Neuronal stem cell (in vitro differentiated cells): ENCODE measurements at regions not wholly inside any gene's neighbourhood (a gene's known extent, or its start where the extent isn't known, plus 50 kb on each side); places are given as distances from the start of the nearest gene placed in this dataset.
"Not testable (repeated sequence)": the region's sequence is repeated elsewhere in the genome, so short reads cannot be mapped to it uniquely, and the experiment has no call there.

Source experiments
- DNase-seq: peaks from one replicate; pipeline ENCODE4 v3.0.0-alpha.2; 2013; ENCODE audit warnings: low spot score
- H2AFZ ChIP-seq: one replicate; pipeline ENCODE4 v1.6.1; 2013; ENCODE audit warnings: mild to moderate bottlenecking, low read length, inconsistent platforms
- H2AK5ac ChIP-seq: 2 replicates; pipeline ENCODE4 v1.6.1; 2013; ENCODE audit warnings: low read depth, mild to moderate bottlenecking, inconsistent platforms, low read length, moderate library complexity, mixed read lengths
- H2BK120ac ChIP-seq: 2 replicates; pipeline ENCODE4 v1.6.1; 2013; ENCODE audit warnings: low read depth, mild to moderate bottlenecking, inconsistent platforms, low read length, moderate library complexity, mixed read lengths
- H2BK12ac ChIP-seq: one replicate; pipeline ENCODE4 v1.6.1; 2013; ENCODE audit warnings: low read length, inconsistent platforms
- H2BK15ac ChIP-seq: 2 replicates; pipeline ENCODE4 v1.6.1; 2013; ENCODE audit warnings: mild to moderate bottlenecking, low read length, inconsistent platforms, mixed read lengths
- H2BK5ac ChIP-seq: one replicate; pipeline ENCODE4 v1.6.1; 2013; ENCODE audit warnings: inconsistent platforms, mild to moderate bottlenecking, low read length, moderate library complexity
- H3K14ac ChIP-seq: one replicate; pipeline ENCODE4 v1.6.1; 2013; ENCODE audit warnings: low read length, inconsistent platforms
- H3K18ac ChIP-seq: 2 replicates; pipeline ENCODE4 v1.6.1; 2013; ENCODE audit warnings: low read length, inconsistent platforms
- H3K23ac ChIP-seq: 2 replicates; pipeline ENCODE4 v1.6.1; 2013; ENCODE audit warnings: low read depth, mild to moderate bottlenecking, mixed read lengths, low read length, inconsistent platforms; ENCODE audit not compliant: poor library complexity
- H3K27ac ChIP-seq: replicated peaks from 3 replicates; pipeline ENCODE4 v1.5.1; 2013; ENCODE audit warnings: low read length, inconsistent platforms
- H3K27me3 ChIP-seq, 3 experiments: 2 replicates each; pipeline ENCODE4 v1.6.1; 2013; ENCODE audit warnings: low read length in 3 of 3, mild to moderate bottlenecking in 2 of 3, inconsistent platforms in 1 of 3, low read depth in 1 of 3, mixed read lengths in 1 of 3, moderate library complexity in 1 of 3; ENCODE audit not compliant: control insufficient read depth in 3 of 3, insufficient read depth in 3 of 3
- H3K36me3 ChIP-seq, 2 donors: replicated peaks in 1 of 2; 2 replicates each; pipeline ENCODE4 v1.6.1; 2013; ENCODE audit warnings: low read length in 2 of 2; ENCODE audit not compliant: control insufficient read depth in 2 of 2, insufficient read depth in 2 of 2
- H3K4ac ChIP-seq: 2 replicates; pipeline ENCODE4 v1.6.1; 2013; ENCODE audit warnings: inconsistent platforms, mild to moderate bottlenecking, low read length, moderate library complexity
- H3K4me1 ChIP-seq, 2 donors: 1 replicate in 1 of 2; 2 replicates in 1 of 2; pipeline ENCODE4 v1.6.1; 2013; ENCODE audit warnings: low read length in 2 of 2, low read depth in 1 of 2; ENCODE audit not compliant: control insufficient read depth in 2 of 2, insufficient read depth in 1 of 2
- H3K4me2 ChIP-seq: one replicate; pipeline ENCODE4 v1.6.1; 2013; ENCODE audit warnings: mild to moderate bottlenecking, low read length, inconsistent platforms; ENCODE audit not compliant: insufficient read depth, poor library complexity, severe bottlenecking
- H3K4me3 ChIP-seq, 2 donors: 2 replicates each; pipeline ENCODE4 v1.5.1; 2013; ENCODE audit warnings: low read length in 2 of 2, mild to moderate bottlenecking in 2 of 2, inconsistent platforms in 1 of 2, moderate library complexity in 1 of 2
- H3K79me1 ChIP-seq: one replicate; pipeline ENCODE4 v1.6.1; 2013; ENCODE audit warnings: low read depth, mild to moderate bottlenecking, inconsistent platforms, low read length, moderate library complexity
- H3K9ac ChIP-seq: one replicate; pipeline ENCODE4 v1.6.1; 2013; ENCODE audit warnings: mild to moderate bottlenecking, low read depth, low read length, inconsistent platforms; ENCODE audit not compliant: poor library complexity
- H3K9me3 ChIP-seq, 2 donors: replicated peaks in 1 of 2; 2 replicates each; pipeline versions ENCODE3 to v1.6.1; 2013; ENCODE audit warnings: low read length in 2 of 2, mild to moderate bottlenecking in 2 of 2, inconsistent platforms in 1 of 2, low read depth in 1 of 2, mixed read lengths in 1 of 2, moderate library complexity in 1 of 2; ENCODE audit not compliant: control insufficient read depth in 2 of 2, insufficient read depth in 1 of 2
- H4K8ac ChIP-seq: one replicate; pipeline ENCODE4 v1.6.1; 2013; ENCODE audit warnings: low read depth, mild to moderate bottlenecking, inconsistent platforms, low read length, moderate library complexity
- H4K91ac ChIP-seq: one replicate; pipeline ENCODE4 v1.6.1; 2013; ENCODE audit warnings: low read length, low read depth, mild to moderate bottlenecking, inconsistent platforms; ENCODE audit not compliant: poor library complexity
- WGBS, 2 donors: extraction: QIAGEN DNeasy Blood & Tissue Kit; methylation state at CpG; one replicate each; pipeline ENCODE4 v1.1.7; 2013; ENCODE audit warnings: missing lambda C conversion rate in 2 of 2, mixed read lengths in 1 of 2; ENCODE audit not compliant: insufficient read length in 2 of 2, insufficient replicate concordance in 1 of 2; ENCODE audit errors: extremely low coverage in 2 of 2; 5-methylcytosine and 5-hydroxymethylcytosine counted together

GRCh38 chr5:127197402-127198167, 93.0 kb upstream of the MEGF10 start:
- H2BK120ac ChIP-seq, H3K18ac ChIP-seq, H3K27me3 ChIP-seq, H3K4ac ChIP-seq, H2BK15ac ChIP-seq, H3K4me3 ChIP-seq, H3K4me1 ChIP-seq, H3K79me1 ChIP-seq, H4K91ac ChIP-seq, H3K9me3 ChIP-seq, H3K27ac ChIP-seq, H3K9ac ChIP-seq, H2BK12ac ChIP-seq, H3K23ac ChIP-seq, H4K8ac ChIP-seq, H2AK5ac ChIP-seq, H2BK5ac ChIP-seq, DNase-seq, H3K36me3 ChIP-seq: not testable (repeated sequence)
- Histone ChIP-seq H3K4me2 (peak overlapping the region; percentile 31), H3K14ac (peak overlapping the region; percentile 38), H2AFZ (peak overlapping the region; percentile 68)
- WGBS, 2 donors: no CpG with 5 or more reads among the region's 4 CpGs

- H3K4ac ChIP-seq, H3K9ac ChIP-seq, H3K23ac ChIP-seq, H3K18ac ChIP-seq, H4K8ac ChIP-seq, DNase-seq, H2BK5ac ChIP-seq, H2BK120ac ChIP-seq, H4K91ac ChIP-seq, H3K14ac ChIP-seq, H2AK5ac ChIP-seq, H3K27ac ChIP-seq, H3K9me3 ChIP-seq, H3K4me1 ChIP-seq, H3K79me1 ChIP-seq, H2AFZ ChIP-seq, H3K27me3 ChIP-seq, H2BK12ac ChIP-seq, H3K4me3 ChIP-seq, H2BK15ac ChIP-seq, H3K4me2 ChIP-seq, H3K36me3 ChIP-seq: not testable (repeated sequence)
- WGBS, 2 donors: no CpG with 5 or more reads among the region's 4 CpGs
Measured at GRCh38 chr5:127202738-127203137, 87.9 kb upstream of the MEGF10 start.

- Histone ChIP-seq H3K23ac (no peak overlapping the region), H3K79me1 (no peaks in the 10 kb centered on the region), H2BK12ac (no peak overlapping the region), H2AFZ (no peak overlapping the region), H3K4ac (no peak overlapping the region), H2AK5ac (no peak overlapping the region), H3K4me2 (no peak overlapping the region), H3K14ac (no peak overlapping the region), H3K27ac (no peak overlapping the region), H2BK15ac (no peak overlapping the region), H3K27me3 (no peaks in the 10 kb centered on the region), H3K4me3 (no peak overlapping the region), H2BK5ac (no peak overlapping the region), H4K8ac (no peak overlapping the region), H3K9me3 (no peaks in the 10 kb centered on the region), H3K36me3 (no peaks in the 10 kb centered on the region), H4K91ac (no peak overlapping the region), H2BK120ac (no peak overlapping the region), H3K9ac (no peak overlapping the region), H3K18ac (no peak overlapping the region), H3K4me1 (no peaks in the 10 kb centered on the region)
- WGBS, 2 donors: no CpG with 5 or more reads among the region's 1 CpG
- no peak for DNase-seq
Measured at GRCh38 chr5:127203818-127204217, 86.8 kb upstream of the MEGF10 start.

GRCh38 chr5:127205147-127205546, 85.4 kb upstream of the MEGF10 start:
- no peak overlapping the region for H2AK5ac ChIP-seq
- no peak overlapping the region for H4K91ac ChIP-seq
- H3K4me1 ChIP-seq: peaks cover 0 to under 1% of the 10 kb centered on the region in 2 donors
- H3K27me3 ChIP-seq: no peaks in the 10 kb centered on the region
- no peak overlapping the region for H2AFZ ChIP-seq
- H3K4me2 ChIP-seq: no peak overlapping the region
- no peaks in the 10 kb centered on the region for H3K36me3 ChIP-seq
- H3K79me1 ChIP-seq: no peaks in the 10 kb centered on the region
- no peak overlapping the region for H3K14ac ChIP-seq
- no peak overlapping the region for H3K4me3 ChIP-seq
- H2BK120ac ChIP-seq: no peak overlapping the region
- no peak overlapping the region for H3K27ac ChIP-seq
- H3K4ac ChIP-seq: no peak overlapping the region
- H2BK12ac ChIP-seq: no peak overlapping the region
- no peak overlapping the region for H4K8ac ChIP-seq
- H3K9me3 ChIP-seq: no peaks in the 10 kb centered on the region
- no peak overlapping the region for H2BK15ac ChIP-seq
- H2BK5ac ChIP-seq: no peak overlapping the region
- H3K9ac ChIP-seq: no peak overlapping the region
- no peak for DNase-seq
- no peak overlapping the region for H3K18ac ChIP-seq
- no peak overlapping the region for H3K23ac ChIP-seq
- no CpG with 5 or more reads among the region's 3 CpGs for WGBS, 2 donors
